Right lobe of liver (tissue), 4 donors: ENCODE measurements at regions not wholly inside any gene's neighbourhood (a gene's known extent, or its start where the extent isn't known, plus 50 kb on each side); places are given as distances from the start of the nearest gene placed in this dataset.

Source experiments
- CTCF ChIP-seq, 4 donors: fragments of 200-600 bp in 3 of 4; fragments of 450-650 bp in 1 of 4; IDR thresholded peaks; one replicate each; pipeline versions ENCODE4 v1.5.1 to v1.8.0; 2016 to 2022; ENCODE audit warnings: antibody characterized with exemption in 4 of 4, mild to moderate bottlenecking in 2 of 4
- POLR2A ChIP-seq: fragments of 450-650 bp; IDR thresholded peaks from one replicate; pipeline ENCODE4 v1.6.1; 2017; ENCODE audit warnings: antibody characterized with exemption, mild to moderate bottlenecking
- donor health status: DM: no; HTN: no; CAD: no.
- donor health status: DM: no; HTN: no; CAD: no.
- donor health status: DM: no; HTN: yes; CAD: no.

DNA sequence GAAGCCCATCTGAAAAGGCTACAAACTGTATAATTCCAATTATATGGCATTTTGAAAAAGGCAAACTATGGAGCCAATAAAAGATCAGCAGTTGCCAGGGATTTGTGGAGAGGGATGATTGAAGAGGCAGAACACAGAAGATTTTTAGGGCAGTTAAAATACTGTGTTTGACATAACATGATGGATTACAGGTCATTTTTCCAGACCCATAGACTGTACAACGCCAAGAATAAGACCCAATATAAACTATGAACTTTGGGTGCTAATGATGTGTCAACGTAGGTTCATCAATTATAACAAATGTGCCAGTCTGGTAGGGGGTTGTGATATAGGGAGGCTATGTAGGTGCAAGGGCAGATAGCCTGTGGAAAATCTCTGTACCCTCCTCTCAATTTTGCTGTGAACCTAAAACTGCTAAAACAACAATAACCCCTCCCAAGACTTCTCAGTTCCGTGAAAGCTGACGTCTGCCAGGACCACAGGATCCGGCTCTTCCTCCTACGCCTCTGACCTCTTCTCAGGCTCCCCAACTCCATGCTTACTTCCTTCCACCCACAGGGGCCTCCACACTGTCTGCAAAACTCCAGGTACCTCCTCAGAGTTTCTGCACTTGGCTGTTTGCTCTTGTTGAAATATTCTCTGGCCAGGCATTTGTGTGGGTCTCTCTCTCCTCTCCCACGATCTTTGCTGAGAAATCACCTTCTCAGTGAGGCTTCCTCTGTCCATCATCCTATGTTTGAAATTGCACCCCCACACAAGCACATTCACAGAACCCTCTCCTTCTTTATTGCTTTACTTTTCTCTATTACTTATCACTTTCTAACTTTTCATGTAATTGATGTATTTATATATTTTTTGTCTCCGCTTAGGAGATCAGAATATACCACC, 131.4 kb downstream of the BBS10 start:
- no peak for TF ChIP-seq CTCF (IDR thresholded peaks at IDR 0.05)
- TF ChIP-seq POLR2A: no peak
